ENCODE measurements at regions not wholly inside any gene's neighbourhood (a gene's known extent, or its start where the extent isn't known, plus 50 kb on each side); places are given as distances from the start of the nearest gene placed in this dataset.

DNA sequence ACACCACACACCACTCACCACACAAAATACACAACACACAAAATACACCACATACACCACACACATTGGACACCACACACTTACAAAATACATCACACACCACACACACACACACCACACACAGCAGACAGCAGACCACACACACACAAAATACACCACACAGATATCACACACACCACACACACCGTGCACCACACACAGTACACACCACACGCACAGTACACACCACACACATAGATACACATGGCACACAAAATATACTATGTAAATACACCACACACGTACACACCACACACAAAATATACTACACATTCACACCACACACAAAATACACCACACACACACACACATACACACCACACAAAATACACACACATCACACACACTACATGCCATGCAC lies 1243.5 kb downstream of the BRD1 start:
- DNase-seq (ENCODE audit: low read depth in 2 of 2): no peak

DNA sequence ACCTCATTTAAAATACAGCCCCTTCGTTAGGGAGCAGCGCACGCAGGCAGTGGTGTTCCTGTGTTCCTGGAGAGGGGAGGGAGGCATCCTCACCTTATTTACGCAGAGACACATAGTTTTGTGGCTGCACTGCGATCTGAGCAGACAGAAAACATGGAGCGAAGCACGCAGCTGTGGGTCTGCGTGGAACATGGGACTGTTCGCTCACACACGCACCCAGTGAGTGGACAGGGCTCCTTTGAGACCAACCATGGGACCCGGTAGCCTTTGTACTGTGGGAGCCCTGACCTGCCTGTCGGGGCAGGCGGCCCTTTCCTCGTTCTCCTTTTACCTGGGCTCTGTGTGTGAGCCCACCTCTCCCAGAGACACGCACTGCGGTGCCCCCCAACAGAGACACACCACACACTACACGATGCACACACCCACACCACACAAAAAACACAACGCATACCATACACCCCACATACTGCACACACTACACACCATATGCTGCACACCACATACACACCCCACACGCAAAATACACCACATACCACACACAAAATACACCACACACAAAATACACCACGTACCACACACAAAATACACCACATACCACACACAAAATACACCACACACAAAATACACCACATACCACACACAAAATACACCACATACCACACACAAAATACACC lies 1245.7 kb downstream of the BRD1 start:
- DNase-seq (ENCODE audit: low read depth in 2 of 2): no peak

GRCh38 chr22:48581205-48581766 lies 1246.4 kb downstream of the BRD1 start:
- DNase-seq (ENCODE audit: low read depth in 2 of 2): no peak

DNA sequence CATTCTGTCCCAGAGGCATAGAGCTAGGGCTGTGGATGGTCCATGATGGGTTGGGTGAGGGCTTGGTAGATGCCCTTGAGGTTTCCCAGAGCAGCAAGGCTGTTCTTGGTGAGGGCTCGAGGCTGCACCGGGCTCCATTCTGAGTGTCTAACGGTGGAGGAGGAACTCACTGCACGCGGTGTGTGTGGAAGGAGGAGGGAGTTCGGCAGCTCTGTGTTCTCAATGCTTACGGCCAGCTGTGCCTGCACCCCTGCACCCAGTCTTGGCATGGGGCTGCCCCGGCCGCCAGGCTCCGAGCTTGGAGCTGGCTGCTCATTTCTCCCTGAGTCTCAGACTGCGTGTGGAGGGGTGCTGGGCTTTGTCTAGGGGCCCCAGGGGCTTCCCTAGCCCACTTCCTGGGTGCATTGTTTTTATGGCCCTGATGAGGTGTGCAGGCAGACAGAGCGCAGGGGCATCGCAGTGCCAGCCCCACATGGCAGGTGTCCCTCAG lies 1247.1 kb downstream of the BRD1 start:
- DNase-seq (ENCODE audit: low read depth in 2 of 2): no peak

GRCh38 chr22:48579928-48580309 lies 1247.8 kb downstream of the BRD1 start:
- DNase-seq (ENCODE audit: low read depth in 2 of 2): no peak

DNA sequence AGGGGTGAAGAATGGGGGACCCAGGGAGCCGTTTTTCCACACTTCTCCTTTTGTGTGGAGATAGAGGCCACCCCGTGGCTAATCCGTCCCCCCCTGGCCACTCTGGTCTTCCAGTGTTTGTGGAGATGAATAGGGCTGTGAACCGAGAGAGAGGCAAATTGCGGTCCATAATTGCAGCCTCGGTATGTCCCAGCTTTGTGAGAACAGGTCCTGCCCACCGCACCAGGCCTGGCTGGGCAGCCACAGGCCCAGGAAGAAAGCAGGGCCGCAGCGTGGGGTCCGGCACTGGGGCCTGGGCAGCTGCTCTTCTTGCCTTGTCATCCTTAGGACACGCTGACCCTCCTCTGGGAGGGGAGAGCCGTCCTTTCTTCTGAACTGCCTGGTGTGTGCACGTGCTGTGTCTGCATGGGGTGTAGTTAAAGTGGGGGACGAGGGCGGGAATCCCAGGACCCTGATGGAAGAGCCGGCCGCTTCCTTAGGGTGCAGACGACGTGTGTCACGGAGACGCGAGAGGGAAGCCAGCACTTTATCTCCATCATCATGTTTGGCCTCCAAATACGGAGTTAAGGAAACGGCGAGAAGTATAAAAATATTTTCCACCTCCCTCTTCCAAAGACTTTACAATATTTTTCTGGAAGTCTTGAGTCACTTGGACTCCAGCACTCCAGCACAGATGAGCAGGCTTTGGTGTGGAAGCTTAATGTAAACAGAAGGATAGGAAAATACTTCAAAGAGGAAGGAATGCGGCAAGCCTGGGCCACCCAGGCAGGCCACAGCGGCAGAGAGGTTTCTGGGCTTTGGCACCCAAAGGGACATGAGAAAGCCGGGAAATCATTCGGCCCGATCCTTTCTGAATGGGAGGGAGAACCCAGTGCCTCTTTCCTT lies 1248.4 kb downstream of the BRD1 start:
- DNase-seq (ENCODE audit: low read depth in 2 of 2): no peak

DNA sequence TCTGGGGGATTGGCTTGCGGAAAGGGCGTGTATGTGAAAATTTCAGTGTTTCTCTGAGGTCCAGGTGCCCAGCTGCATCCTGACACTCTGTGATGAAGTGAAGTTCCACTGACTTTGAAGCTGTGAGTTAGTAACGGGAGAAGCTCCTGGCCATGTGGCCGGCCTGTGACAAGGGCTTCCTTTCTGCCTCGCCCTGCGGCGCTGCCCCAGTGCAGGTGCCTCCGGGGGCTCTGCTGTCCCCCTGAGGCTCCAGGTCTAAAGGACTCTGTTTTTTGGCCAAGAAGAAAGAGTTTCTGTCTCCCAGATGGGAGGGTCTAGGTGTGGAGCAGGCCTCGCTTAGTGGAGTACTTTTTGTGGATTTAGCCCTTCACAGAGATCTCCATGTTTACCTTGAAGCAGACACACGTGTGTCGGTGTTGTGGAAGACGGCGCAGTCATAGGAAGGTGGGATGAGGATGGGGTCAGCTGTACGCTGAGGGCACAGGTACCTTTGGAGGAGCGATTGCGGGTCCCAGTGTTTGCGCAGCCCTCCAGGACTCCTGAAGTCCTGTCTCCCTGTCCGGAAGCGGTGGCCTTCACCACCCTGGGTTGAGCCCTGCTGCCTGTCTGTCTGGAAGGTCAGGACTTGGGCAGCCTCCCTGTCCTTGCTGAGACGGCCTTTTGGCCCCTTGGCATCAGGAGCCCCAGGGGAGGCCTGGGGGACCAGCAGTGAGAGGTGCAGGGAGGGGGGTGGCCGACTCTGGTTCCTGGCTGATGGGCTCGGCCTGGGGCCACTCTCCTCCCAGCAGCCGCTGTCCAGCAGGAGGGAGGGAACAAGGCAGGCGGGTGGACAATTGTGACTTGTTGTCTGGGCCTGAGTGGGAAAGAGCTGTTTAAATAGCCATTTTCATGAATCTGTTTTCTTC lies 1249.3 kb downstream of the BRD1 start:
- DNase-seq (ENCODE audit: low read depth in 2 of 2): no peak

DNA sequence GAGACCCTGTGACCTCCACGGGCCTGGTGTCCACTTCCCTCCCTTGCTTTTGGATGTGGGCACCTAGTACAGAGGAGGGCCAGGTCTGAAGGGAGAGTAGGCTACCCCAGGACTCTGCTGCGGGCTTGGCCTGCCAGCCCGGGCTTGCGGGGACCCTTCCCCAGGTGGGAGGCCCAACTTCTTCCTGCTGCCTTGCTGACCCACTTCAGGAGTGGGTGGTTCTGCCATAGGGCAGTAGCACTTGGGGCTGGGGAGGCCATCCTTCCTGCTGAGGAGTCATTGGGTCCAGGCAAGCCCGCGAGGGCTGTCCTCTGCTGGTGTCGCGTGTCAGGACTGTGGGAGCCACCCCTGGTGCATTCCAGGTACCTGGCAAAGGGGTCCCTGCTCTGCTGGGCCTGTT lies 1250.0 kb downstream of the BRD1 start:
- no peak for DNase-seq (ENCODE audit: low read depth in 2 of 2)

DNA sequence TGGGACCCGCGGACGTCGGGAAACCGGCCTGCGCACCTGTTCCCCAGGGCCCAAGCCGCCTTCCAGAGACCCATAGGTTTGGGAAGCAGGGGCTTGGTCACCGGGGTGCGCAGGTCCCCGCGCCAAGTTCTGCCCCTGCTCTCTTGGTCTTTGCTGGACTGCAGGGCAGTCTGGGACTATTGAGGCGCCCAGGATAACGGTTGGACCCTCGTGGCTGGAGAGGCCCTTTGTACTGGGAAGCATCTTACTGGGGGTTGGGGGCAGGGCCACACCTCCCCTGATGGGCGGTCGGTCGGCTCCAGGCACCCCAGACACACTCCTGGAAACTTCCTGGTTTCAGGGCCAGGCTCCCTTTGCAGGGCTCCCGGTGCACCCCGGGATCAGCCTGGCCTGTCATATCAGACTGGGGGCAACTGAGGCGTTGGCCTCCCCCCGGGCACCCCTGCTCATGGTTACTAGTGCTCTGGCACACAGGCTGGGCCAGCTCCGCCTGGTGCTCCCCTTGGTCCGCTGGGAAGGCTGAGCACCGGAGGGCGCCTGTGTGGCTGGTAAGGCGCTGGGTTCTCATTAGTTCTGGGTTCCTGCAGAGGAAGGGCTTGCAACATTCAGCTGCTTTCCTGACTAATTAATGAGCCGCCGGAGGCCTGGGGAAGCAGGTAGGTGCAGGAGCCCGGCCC lies 1250.5 kb downstream of the BRD1 start:
- no peak for DNase-seq (ENCODE audit: low read depth in 2 of 2)

DNA sequence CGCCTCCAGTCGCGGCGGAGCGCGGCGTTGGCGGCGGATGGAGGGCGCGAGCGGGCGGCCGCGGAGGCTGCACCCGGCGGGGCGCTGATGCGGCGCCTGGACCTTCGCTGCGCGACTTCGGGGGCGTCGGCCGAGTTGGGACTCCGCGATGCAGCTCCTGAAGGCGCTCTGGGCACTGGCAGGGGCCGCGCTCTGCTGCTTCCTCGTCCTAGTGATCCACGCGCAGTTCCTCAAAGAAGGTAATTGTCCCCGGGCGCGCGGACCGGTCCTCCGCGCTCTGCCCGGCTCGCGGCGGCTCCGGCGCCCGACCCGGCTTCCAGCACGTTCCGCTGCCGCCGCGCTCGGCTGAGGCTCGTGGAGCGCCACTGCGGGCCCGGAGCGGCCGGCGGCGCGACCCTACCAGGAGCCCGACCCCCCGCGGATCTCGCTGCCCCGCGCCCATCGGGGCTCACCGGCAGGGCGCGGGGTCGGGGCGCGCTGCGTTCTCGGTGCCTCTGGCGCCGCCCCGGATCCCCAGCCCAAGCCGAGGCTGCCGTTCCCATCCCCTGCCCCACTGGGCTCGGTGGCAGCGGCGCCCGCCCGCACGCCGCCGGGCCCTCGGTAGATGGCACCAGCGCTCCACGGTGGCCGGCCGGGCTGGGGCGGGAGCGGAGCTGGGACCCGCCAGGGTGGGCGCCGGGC lies 1251.2 kb downstream of the BRD1 start:
- DNase-seq (ENCODE audit: low read depth in 2 of 2): no peak

- DNase-seq (ENCODE audit: low read depth in 2 of 2): no peak
These were observed 1251.9 kb downstream of the BRD1 start for GRCh38 chr22:48575618-48576332.

DNA sequence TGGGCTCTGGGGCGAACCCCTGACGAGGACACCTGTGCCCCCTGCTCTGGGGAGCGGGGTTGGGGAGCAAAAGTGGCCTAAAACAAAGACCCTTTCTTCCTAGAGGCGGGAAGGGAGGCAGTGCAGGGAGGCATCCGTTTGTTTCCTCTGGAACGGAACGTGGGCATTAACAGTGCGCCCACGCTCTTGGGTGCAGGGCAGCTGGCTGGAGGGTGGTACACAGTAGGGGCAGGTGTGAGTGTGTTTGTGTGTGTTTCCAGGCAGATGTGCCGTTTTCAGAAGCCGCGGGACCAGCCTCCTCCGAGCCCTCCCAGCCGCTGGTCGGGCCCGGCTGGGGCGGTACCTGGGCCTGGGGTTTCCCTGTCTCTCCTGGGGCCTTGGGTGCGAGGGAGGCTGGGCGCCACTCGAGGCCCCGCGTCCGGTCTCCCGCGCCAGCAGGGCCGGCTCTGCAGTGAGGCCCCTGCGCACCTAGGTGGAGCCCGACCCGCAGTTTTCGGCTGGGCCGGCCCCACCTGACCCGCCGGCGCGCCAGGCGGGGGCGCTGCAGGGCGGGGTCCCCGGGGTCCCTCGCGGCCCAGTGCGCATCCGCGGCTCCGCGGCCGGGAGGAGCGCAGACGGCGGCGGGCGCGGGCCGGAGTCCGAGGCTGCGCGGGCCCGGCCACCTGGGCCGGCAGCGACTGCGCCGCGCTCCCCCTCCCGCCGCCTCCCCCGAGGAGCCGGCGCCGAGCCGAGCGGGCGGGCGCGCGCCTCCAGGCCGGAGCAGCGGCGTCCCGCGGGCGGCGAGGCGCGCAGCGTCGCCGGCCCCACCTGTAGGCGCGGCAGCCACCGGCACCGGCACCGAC lies 1252.7 kb downstream of the BRD1 start:
- DNase-seq (ENCODE audit: low read depth in 2 of 2): no peak

DNA sequence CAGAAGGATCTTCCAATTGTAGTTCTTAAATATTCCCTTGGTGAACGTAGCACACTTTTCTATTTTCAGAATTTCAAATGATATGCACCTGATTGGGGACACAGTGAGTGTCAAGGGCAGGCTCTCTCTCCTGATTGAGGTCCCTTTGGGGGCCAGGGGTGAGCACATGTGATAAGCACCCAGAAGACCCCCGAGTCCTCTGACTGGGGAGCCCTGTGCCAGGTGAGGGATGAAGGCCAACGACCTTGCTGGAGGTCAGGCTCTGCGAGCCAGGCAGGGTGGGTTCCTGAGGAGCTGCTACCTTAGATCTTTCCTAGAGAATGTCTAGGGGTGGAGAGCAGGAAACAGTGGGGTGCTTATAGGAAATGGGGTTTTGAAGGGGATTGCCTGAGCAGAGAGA lies 1253.9 kb downstream of the BRD1 start:
- no peak for DNase-seq (ENCODE audit: low read depth in 2 of 2)

DNA sequence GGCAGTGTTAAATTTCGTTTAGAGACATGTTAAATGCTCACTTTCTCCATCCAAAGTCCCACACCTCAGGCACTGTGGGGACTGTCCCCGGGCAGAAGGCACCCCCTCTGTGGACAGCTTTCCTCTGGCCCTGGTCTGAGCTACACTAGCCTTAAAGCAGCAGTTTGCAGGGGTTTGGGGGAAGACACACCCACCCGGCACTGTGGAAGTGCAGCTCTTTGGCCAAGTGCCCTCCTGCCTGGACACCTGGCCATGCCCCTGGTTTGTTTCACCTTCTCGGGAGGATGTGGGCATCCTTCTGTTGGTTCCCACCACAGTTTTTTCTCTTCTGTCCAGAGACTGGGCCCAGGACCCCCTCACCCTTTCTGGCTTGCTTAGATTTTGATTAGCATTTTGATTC lies 1254.7 kb downstream of the BRD1 start:
- DNase-seq (ENCODE audit: low read depth in 2 of 2): no peak

DNA sequence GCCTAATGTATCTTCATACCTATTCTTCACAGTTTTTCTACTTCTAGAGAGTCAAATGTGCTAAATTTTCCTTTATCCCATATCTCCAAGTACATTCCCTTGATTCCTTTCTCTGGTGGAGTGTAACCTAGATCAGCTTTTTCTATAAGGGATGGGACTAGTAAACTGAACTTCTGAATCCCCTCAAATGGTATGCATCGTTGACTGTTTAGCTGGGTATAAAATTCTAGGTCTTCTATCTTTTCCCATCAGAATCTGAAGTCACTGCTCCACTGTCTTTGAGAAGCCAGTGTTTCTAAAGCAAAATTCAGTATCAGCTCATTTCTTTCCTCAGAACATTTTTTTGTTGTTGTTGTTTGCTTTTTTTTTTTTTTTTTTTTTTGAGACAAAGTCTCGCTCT lies 1256.8 kb downstream of the BRD1 start:
- DNase-seq (ENCODE audit: low read depth in 2 of 2): no peak

DNA sequence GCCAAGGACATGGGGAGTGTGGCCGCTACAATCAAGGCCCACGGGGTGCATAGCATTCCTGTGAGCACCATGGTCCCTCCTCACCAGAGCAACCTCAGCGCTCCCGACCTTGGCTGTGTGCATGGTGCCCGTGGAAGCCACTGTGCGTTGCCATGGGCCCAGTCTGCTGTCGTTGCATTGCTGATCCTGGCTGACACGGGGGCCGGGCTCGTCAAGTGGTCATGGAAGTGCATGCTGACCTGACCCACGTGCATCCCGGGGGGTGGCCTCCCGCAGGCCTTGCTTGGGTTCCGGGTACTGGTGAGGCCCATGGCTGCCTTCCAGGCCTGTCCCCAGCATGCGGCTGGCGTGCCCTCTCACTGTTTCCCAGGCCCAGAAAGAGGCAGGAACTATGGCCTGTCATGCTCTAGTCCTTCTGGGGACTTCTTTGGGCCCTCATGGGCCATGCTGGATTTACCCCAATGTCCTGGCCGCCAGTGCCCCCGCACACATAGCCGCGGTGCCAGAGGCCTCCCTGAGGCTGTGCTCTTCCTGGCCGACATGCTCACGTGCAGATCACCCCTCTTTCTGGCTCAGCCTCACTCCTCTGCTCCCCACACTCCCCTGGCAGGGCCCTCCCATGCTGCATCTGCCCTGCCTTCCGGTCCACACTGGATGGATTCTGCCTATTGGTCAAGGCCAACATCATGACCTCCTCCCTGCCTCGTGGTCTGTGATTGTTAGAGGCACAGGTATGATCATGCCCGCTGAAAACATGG lies 1258.0 kb downstream of the BRD1 start:
- no peak for DNase-seq (ENCODE audit: low read depth in 2 of 2)

DNA sequence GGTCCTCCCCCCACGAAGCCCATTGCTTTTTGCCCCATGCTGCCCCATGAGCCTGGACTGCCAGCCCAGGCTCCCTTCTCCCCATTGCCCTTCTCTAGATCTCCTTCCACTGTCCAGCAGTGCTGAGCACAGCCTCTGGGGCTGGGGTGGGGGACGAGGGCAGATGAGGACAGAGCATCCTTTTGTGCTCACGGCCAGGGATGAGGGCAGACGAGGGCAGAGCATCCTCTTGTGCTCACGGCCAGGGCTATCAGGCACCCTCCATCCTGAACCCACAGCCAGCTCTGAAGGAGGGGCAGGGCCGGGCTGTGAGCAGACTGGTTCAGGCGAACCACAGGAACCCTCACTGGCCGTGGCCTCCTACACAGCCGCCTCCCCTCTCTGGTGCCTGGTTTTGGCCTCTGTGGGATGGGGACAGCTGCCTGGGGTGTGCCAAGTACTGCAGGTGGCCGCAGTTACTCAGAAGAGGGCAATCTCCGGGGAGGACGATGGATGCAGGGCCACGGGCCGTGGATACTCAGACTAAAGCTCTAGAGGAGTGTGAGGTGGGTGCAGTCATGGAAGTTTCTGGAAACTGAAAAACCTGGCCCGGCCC lies 1258.8 kb downstream of the BRD1 start:
- DNase-seq (ENCODE audit: low read depth in 2 of 2): no peak
